ENCODE measurements at regions not wholly inside any gene's neighbourhood (a gene's known extent, or its start where the extent isn't known, plus 50 kb on each side); places are given as distances from the start of the nearest gene placed in this dataset.

GRCh38 chr5:155299386-155300005 lies 285.9 kb downstream of the KIF4B start:
- DNase-seq, result no peak

- no peak for DNase-seq
These were observed 289.6 kb downstream of the KIF4B start for GRCh38 chr5:155303120-155303519.

DNA sequence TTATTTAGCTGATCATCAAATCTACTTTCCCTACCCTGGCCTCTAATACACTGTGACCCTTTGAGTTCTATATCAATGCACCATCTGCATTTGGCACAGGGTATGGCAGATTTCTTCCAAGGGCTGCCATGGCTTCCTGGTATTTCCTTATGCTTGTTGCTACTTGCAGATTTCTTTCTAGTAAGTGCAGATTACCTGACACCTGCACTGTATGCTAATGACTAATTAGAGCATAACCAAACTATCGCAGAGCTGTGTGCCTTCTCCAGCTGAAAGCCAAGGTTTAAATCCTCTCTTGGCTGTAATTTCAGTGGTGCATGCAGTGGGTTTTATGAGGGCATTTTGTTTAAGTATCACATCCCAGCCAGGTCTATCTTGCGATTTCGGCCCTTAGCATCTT lies 293.7 kb downstream of the KIF4B start:
- no peak for DNase-seq

GRCh38 chr5:155308289-155308688 lies 294.7 kb downstream of the KIF4B start:
- no peak for DNase-seq

GRCh38 chr5:155309021-155309746 lies 295.6 kb downstream of the KIF4B start:
- DNase-seq, result no peak

- DNase-seq, result no peak
These were observed 298.2 kb downstream of the KIF4B start for GRCh38 chr5:155311721-155312120.

- DNase-seq, result no peak
These were observed 300.0 kb downstream of the KIF4B start for GRCh38 chr5:155313518-155313917.

- no peak for DNase-seq
These were observed 302.6 kb downstream of the KIF4B start for GRCh38 chr5:155316070-155316714.

DNA sequence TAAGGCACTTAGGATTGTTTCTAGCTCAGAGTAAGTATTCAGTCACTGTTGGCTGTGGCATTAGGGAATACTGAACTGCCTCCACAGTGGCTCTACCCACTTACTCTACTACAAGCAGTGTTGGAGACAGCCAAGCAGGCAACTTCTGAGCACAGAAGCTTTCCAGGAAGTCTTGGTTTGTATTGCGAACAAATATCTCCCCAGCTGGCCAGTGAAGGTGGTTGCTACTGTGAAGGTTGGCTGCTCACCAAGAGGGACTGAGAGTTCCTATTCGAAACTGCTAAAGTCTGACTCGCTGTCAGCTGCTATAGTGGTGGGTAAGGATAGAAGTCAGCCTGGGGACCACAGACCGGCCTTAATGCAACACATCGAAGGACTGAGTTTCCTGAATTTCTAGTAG lies 319.1 kb downstream of the KIF4B start:
- no peak for DNase-seq

GRCh38 chr5:155342956-155343355 lies 329.4 kb downstream of the KIF4B start:
- DNase-seq, result no peak

DNA sequence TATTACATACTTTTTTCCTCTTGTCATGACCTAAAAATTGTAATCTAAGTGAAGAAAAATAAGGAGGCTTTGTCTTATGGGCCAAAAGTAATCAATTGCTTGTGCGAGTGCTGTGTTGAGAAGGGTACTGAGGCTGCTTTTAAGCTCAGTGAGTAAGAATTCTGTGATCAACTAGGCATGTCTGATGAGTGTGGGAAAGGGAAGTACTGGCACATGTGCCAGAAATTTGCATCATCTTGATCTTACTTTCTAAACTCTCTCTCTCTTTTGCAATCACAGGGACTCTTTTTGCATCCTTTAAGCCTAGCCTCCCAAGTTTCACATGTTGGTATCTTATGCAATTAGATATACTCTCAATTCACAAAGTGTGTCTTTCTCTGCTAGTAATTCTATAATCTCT lies 329.9 kb downstream of the KIF4B start:
- no peak for DNase-seq

GRCh38 chr5:155353231-155353630 lies 339.7 kb downstream of the KIF4B start:
- no peak for DNase-seq

- no peak for DNase-seq
These were observed 352.5 kb downstream of the KIF4B start for GRCh38 chr5:155366096-155366495.

- DNase-seq, result no peak
These were observed 354.3 kb downstream of the KIF4B start for GRCh38 chr5:155367841-155368240.

- DNase-seq, result no peak
These were observed 354.9 kb downstream of the KIF4B start for GRCh38 chr5:155368490-155368889.

DNA sequence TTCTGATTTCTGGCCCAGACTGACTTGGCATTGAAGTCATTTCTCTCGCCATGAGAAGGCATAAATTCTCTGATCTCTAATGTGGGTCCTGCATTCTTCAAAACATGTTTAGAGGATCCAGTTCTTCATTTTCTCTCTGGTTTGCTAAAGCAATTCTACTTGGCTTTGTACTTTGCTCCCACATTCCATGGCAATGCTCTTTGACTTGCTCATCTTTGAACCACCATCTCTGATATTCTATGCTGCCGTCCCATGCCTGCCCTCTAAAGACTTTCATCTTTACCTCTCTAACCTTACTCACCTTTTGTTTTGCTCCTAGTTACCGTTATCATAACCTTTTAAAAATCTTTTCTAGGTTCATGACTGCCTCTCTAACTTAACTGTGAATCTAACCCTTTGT lies 366.9 kb downstream of the KIF4B start:
- DNase-seq, result no peak

- DNase-seq, result no peak
These were observed 368.1 kb downstream of the KIF4B start for GRCh38 chr5:155381654-155382053.

DNA sequence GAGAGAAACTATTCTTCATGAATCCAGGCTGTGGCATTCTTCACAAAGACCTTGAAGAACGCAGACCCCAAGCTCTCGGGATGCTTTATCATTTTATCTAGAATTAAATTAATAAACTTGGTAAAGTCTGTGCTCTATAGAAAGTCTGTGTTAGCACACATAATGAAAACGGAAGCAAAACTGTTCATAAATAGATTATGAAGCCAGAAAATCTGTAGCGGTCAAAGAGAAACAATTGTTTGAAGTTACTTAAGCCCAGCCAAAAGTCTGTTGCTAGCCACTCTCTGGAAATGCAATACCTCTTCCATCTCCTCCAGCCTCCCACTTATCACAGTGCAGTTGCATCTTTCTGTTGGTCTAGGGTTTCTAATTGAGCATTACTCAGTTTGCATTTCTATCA lies 375.9 kb downstream of the KIF4B start:
- DNase-seq, result no peak

DNA sequence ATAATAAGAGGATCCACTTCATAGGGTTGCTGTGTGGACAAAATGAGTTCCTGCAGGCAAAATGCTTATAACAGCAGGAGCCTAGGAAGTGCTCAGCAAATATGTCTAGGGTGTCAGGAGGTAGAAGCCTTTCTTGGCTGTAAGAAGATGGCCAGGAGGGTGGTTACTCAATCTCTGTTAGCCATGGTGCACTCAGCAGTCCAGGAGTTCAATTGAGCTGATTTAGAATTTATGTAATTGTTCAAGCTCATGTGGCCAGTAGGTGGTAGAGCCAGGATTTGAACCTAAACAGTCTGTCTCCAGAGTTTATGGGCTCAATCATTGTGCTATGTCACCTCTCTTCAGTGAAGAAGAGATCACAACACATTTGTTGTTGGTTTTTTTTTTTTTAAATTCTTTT lies 381.2 kb downstream of the KIF4B start:
- DNase-seq, result no peak

DNA sequence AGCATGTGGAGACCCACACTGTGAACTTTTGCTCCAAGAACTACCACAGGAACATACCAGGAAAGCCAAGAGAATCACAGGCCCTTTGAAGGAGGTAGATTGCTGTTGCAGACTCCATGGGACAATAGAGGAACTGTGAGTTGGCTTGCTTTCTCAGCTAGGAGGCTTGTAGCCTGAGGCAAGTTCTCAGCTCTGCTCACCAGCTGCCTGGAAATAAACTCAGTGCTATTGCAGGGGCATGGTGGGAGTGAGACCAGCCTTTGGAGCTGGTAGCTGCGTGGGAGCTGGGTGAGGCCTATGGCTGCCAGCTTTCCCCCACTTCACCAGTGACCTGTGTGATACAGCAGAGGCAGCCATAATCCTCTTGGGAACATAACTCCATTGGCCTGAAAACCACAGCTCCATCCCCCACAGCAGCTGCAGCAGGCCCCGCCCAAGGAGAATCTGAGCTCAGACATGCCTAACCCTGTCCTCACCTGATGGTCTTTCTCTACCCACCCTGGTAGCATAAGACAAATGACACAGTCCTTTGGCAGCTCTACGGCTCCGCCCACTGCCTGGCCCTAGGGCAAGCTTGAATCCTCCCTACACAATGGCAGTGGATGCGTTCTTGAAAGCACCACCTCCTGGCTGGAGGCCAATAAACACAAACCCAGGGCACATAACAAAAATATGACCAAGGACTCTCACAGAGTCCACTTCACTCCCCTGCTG lies 389.5 kb downstream of the KIF4B start:
- no peak for DNase-seq

GRCh38 chr5:155406815-155407214 lies 393.3 kb downstream of the KIF4B start:
- no peak for DNase-seq

GRCh38 chr5:155408465-155408864 lies 394.9 kb downstream of the KIF4B start:
- DNase-seq, result no peak

DNA sequence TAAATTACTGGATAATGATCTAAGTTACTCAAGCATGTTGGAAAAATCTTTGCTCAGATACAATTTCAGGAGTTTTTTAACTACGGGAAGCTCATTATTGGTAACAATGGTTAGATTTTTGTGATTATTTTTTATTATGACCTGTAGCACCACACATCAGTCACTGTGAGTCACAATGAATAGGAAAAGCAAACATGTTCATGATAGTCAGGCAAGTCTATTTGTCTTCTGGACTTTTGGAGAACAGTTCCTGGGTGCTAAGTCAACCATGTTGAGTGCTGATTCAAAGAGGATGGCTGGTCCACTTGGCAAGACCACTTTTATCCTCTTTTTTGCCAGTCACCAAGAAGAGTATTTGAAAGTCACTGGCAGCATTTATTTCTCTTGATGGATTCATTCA lies 403.2 kb downstream of the KIF4B start:
- DNase-seq, result no peak
